ENCODE measurements at regions not wholly inside any gene's neighbourhood (a gene's known extent, or its start where the extent isn't known, plus 50 kb on each side); places are given as distances from the start of the nearest gene placed in this dataset.

DNA sequence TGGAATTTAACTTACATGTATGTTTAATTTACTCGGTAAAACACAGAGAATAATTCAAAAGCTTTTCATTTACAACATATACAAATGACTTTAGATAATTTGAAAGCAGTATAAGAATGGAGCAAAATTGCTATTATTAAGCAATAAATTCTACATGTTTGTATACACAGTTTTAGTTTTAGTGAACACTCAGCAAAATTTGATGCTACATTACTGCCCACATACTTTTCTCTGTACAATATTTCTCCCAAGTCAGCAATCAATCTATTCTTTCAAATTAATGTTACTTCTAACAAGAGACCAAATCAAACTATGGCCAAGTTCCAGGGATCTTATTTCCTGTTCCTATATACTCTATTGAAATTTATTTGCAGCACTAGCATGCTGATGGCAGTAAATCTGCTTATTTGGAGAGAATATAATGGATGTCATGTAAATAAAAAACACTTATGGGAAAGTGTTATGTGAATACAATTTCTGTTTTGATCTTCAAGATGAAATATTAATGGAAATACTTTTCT lies 82.6 kb upstream of the BRINP3 start:
- TF ChIP-seq, protein P1, sequence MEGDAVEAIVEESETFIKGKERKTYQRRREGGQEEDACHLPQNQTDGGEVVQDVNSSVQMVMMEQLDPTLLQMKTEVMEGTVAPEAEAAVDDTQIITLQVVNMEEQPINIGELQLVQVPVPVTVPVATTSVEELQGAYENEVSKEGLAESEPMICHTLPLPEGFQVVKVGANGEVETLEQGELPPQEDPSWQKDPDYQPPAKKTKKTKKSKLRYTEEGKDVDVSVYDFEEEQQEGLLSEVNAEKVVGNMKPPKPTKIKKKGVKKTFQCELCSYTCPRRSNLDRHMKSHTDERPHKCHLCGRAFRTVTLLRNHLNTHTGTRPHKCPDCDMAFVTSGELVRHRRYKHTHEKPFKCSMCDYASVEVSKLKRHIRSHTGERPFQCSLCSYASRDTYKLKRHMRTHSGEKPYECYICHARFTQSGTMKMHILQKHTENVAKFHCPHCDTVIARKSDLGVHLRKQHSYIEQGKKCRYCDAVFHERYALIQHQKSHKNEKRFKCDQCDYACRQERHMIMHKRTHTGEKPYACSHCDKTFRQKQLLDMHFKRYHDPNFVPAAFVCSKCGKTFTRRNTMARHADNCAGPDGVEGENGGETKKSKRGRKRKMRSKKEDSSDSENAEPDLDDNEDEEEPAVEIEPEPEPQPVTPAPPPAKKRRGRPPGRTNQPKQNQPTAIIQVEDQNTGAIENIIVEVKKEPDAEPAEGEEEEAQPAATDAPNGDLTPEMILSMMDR (IDR thresholded peaks at IDR 0.05; ENCODE audit: borderline replicate concordance, extremely low read depth, low read length, poor library complexity, severe bottlenecking): no peak
- no peak for TF ChIP-seq EZH2 (IDR thresholded peaks at IDR 0.05; ENCODE audit: borderline replicate concordance, low read depth, low read length, severe bottlenecking)
